H9 (cell line): ENCODE measurements at regions not wholly inside any gene's neighbourhood (a gene's known extent, or its start where the extent isn't known, plus 50 kb on each side); places are given as distances from the start of the nearest gene placed in this dataset.

ENCODE experiments used
- DNase-seq: peaks from one replicate; pipeline ENCODE4 v3.0.0-alpha.2; 2017
- H2AFZ ChIP-seq: one replicate; pipeline ENCODE4 v1.6.1; 2013; ENCODE audit warnings: mild to moderate bottlenecking, low read length, control low read depth, moderate library complexity
- H2AK5ac ChIP-seq: 2 replicates; pipeline ENCODE4 v1.6.1; 2013; ENCODE audit warnings: low read length, control low read depth, mixed read lengths; ENCODE audit not compliant: insufficient read length
- H2BK120ac ChIP-seq: one replicate; pipeline ENCODE4 v1.6.1; 2013; ENCODE audit warnings: low read depth, mild to moderate bottlenecking, low read length, control low read depth, inconsistent platforms; ENCODE audit not compliant: poor library complexity, severe bottlenecking
- H2BK12ac ChIP-seq: 2 replicates; pipeline ENCODE4 v1.6.1; 2013; ENCODE audit warnings: low read length, control low read depth, mixed read lengths, low read depth; ENCODE audit not compliant: insufficient read length
- H2BK15ac ChIP-seq: 2 replicates; pipeline ENCODE4 v1.6.1; 2013; ENCODE audit warnings: low read depth, low read length, control low read depth
- H2BK20ac ChIP-seq: one replicate; pipeline ENCODE4 v1.6.1; 2013; ENCODE audit warnings: low read depth, mild to moderate bottlenecking, low read length, control low read depth, inconsistent platforms; ENCODE audit not compliant: poor library complexity, severe bottlenecking
- H2BK5ac ChIP-seq: 2 replicates; pipeline ENCODE4 v1.6.1; 2013; ENCODE audit warnings: low read length, control low read depth, mixed read lengths; ENCODE audit not compliant: insufficient read length
- H3K14ac ChIP-seq: 2 replicates; pipeline ENCODE4 v1.6.1; 2013; ENCODE audit warnings: low read length, control low read depth; ENCODE audit not compliant: insufficient read depth
- H3K18ac ChIP-seq: 2 replicates; pipeline ENCODE4 v1.6.1; 2013; ENCODE audit warnings: low read depth, mild to moderate bottlenecking, mixed read lengths, low read length, control low read depth; ENCODE audit not compliant: insufficient read length
- H3K23ac ChIP-seq: 2 replicates; pipeline ENCODE4 v1.6.1; 2013; ENCODE audit warnings: low read length, control low read depth, mixed read lengths, low read depth; ENCODE audit not compliant: insufficient read length
- H3K23me2 ChIP-seq: 2 replicates; pipeline ENCODE4 v1.6.1; 2013; ENCODE audit warnings: low read depth, mild to moderate bottlenecking, mixed read lengths, low read length, control low read depth; ENCODE audit not compliant: insufficient read length, poor library complexity, severe bottlenecking
- H3K27ac ChIP-seq: 2 replicates; pipeline ENCODE4 v1.5.1; 2013; ENCODE audit warnings: low read length, control low read depth, mixed read lengths, low read depth; ENCODE audit not compliant: insufficient read length
- H3K27me3 ChIP-seq: 2 replicates; pipeline ENCODE4 v1.6.1; 2013; ENCODE audit warnings: low read length, control low read depth, inconsistent platforms; ENCODE audit not compliant: insufficient read depth
- H3K4ac ChIP-seq: 2 replicates; pipeline ENCODE4 v1.6.1; 2013; ENCODE audit warnings: low read depth, mild to moderate bottlenecking, control low read depth, inconsistent platforms, low read length, moderate library complexity
- H3K4me1 ChIP-seq: 2 replicates; pipeline ENCODE4 v1.6.1; 2013; ENCODE audit warnings: low read length, control low read depth, inconsistent platforms; ENCODE audit not compliant: insufficient read depth
- H3K4me2 ChIP-seq: 2 replicates; pipeline ENCODE4 v1.6.1; 2013; ENCODE audit warnings: low read length, control low read depth, mixed read lengths; ENCODE audit not compliant: insufficient read length, insufficient read depth
- H3K56ac ChIP-seq: 2 replicates; pipeline ENCODE4 v1.6.1; 2013; ENCODE audit warnings: low read depth, mild to moderate bottlenecking, mixed read lengths, low read length, control low read depth; ENCODE audit not compliant: insufficient read length
- H3K79me1 ChIP-seq: 2 replicates; pipeline ENCODE4 v1.6.1; 2013; ENCODE audit warnings: low read depth, mild to moderate bottlenecking, moderate library complexity, low read length, control low read depth, inconsistent platforms; ENCODE audit not compliant: insufficient read depth, poor library complexity, severe bottlenecking
- H3K79me2 ChIP-seq: 2 replicates; pipeline ENCODE4 v1.6.1; 2013; ENCODE audit warnings: low read length, control low read depth, inconsistent platforms; ENCODE audit not compliant: insufficient read depth
- H3K9ac ChIP-seq: 2 replicates; pipeline ENCODE4 v1.6.1; 2013; ENCODE audit warnings: low read length, control low read depth, mixed read lengths; ENCODE audit not compliant: insufficient read length; ENCODE audit errors: extremely low read depth
- H3K9me3 ChIP-seq: one replicate; pipeline ENCODE4 v1.6.1; 2013; ENCODE audit warnings: low read depth, low read length, inconsistent platforms; ENCODE audit not compliant: control insufficient read depth
- H3T11ph ChIP-seq: one replicate; pipeline ENCODE4 v1.6.1; 2013; ENCODE audit warnings: mild to moderate bottlenecking, low read length, control low read depth, inconsistent platforms
- H4K20me1 ChIP-seq: one replicate; pipeline ENCODE4 v1.6.1; 2013; ENCODE audit not compliant: control insufficient read depth, insufficient read length, insufficient read depth
- H4K5ac ChIP-seq: 2 replicates; pipeline ENCODE4 v1.6.1; 2013; ENCODE audit warnings: low read depth, mild to moderate bottlenecking, mixed read lengths, low read length, control low read depth; ENCODE audit not compliant: insufficient read length
- H4K8ac ChIP-seq: replicated peaks from 2 replicates; pipeline ENCODE4 v1.6.1; 2013; ENCODE audit warnings: low read length, control low read depth, mixed read lengths, low read depth; ENCODE audit not compliant: insufficient read length
- H4K91ac ChIP-seq: 2 replicates; pipeline ENCODE4 v1.6.1; 2013; ENCODE audit warnings: low read depth, mild to moderate bottlenecking, moderate library complexity, mixed read lengths, low read length, control low read depth; ENCODE audit not compliant: insufficient read length
- H3K27ac Mint-ChIP-seq, 3 experiments: 2 replicates in 2 of 3; 3 replicates in 1 of 3; pipeline ENCODE4 v1.8.0; 2020 to 2021; ENCODE audit warnings: mixed read lengths in 3 of 3, mild to moderate bottlenecking in 1 of 3, moderate library complexity in 1 of 3
- H3K27me3 Mint-ChIP-seq: 2 replicates; pipeline ENCODE4 v1.8.0; 2021; ENCODE audit warnings: low read depth, mild to moderate bottlenecking, moderate library complexity, mixed read lengths
- H3K36me3 Mint-ChIP-seq, 3 experiments: 2 replicates in 2 of 3; 3 replicates in 1 of 3; pipeline ENCODE4 v1.8.0; 2020 to 2021; ENCODE audit warnings: low read depth in 3 of 3, mixed read lengths in 3 of 3; ENCODE audit not compliant: insufficient read depth in 1 of 3
- H3K4me1 Mint-ChIP-seq, 2 experiments: 2 replicates each; pipeline ENCODE4 v1.8.0; 2020; ENCODE audit warnings: mixed read lengths in 2 of 2
- H3K4me3 Mint-ChIP-seq, 2 experiments: 2 replicates in 1 of 2; 3 replicates in 1 of 2; pipeline ENCODE4 v1.8.0; 2020 to 2021; ENCODE audit warnings: mild to moderate bottlenecking in 2 of 2, mixed read lengths in 2 of 2, moderate library complexity in 1 of 2
- H3K9me3 Mint-ChIP-seq, 2 experiments: 2 replicates in 1 of 2; 3 replicates in 1 of 2; pipeline ENCODE4 v1.8.0; 2020; ENCODE audit warnings: mild to moderate bottlenecking in 2 of 2, mixed read lengths in 2 of 2, moderate library complexity in 1 of 2
- WGBS: extraction: QIAGEN DNeasy Blood & Tissue Kit; methylation state at CpG from one replicate; pipeline ENCODE4 v1.1.7; 2013; ENCODE audit warnings: missing lambda C conversion rate, low lambda C conversion rate, mixed read lengths; ENCODE audit not compliant: insufficient read length; ENCODE audit errors: extremely low coverage; 5-methylcytosine and 5-hydroxymethylcytosine counted together
- TF ChIP-seq, protein P1 (sequence below): fragments of 200-600 bp; sonication (generic); conservative IDR thresholded peaks from 3 replicates; pipeline ENCODE4 v1.8.0; 2021; ENCODE audit warnings: antibody characterized with exemption, mild to moderate bottlenecking

DNA sequence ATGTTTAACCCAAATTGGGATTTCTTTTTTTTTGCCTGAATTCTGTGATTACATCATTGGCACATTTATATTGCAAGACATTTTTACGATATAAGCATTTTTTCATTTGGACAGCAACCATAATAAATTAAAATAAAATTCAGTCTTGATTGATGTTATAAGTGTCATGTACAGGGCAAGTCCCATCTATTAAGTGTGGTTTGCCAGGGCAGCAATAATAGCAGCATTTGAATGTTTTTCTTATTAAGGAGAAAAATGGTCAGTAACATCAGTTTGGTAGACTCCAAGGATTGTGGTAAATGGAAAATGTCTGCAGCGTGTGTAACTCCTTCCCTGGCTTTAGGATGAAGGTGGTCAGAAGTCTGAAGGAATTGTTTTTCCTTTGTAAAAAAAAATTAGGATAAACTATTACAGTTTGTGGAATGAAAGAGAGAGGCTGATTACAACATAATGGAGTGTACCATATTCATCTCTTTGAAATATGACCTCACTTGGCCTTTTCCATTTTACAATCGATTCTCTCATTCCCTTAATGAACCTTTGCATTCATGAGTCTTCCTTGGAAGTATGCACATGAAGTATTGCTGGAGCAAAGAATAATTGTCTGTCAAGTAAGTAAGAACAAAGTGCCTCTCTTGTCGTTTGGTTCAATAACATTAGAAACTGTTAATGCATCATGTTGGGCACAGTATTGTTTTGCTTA lies 405.4 kb upstream of the THRB start:
- no peak overlapping the region for H3K27ac Mint-ChIP-seq
- Histone ChIP-seq H2BK15ac (no peak overlapping the region), H3K27ac (no peak overlapping the region), H2BK5ac (no peak overlapping the region), H2BK120ac (no peak overlapping the region), H3K4ac (no peak overlapping the region), H3K4me1 (no peaks in the 10 kb centered on the region), H4K91ac (no peak overlapping the region), H3K9ac (no peak overlapping the region), H3T11ph (no peak overlapping the region), H2AFZ (no peak overlapping the region), H3K23me2 (no peaks in the 10 kb centered on the region), H3K18ac (no peak overlapping the region), H3K4me2 (no peak overlapping the region), H3K56ac (no peak overlapping the region), H4K8ac (no peak overlapping the region), H3K14ac (no peak overlapping the region), H3K27me3 (no peaks in the 10 kb centered on the region), H3K79me1 (no peaks in the 10 kb centered on the region), H2BK20ac (no peak overlapping the region), H3K79me2 (no peaks in the 10 kb centered on the region), H4K5ac (no peak overlapping the region), H2BK12ac (no peak overlapping the region), H3K9me3 (no peaks in the 10 kb centered on the region), H2AK5ac (no peak overlapping the region), H3K23ac (no peak overlapping the region), H4K20me1 (no peaks in the 10 kb centered on the region)
- no peaks in the 10 kb centered on the region for H3K27me3 Mint-ChIP-seq
- no peaks in the 10 kb centered on the region for H3K4me1 Mint-ChIP-seq
- no peaks in the 10 kb centered on the region for H3K9me3 Mint-ChIP-seq
- no peaks in the 10 kb centered on the region for H3K36me3 Mint-ChIP-seq
- DNase-seq: no peak
- no peak overlapping the region for H3K4me3 Mint-ChIP-seq
- WGBS: no CpG with 5 or more reads among the region's 4 CpGs
- TF ChIP-seq, protein P1, sequence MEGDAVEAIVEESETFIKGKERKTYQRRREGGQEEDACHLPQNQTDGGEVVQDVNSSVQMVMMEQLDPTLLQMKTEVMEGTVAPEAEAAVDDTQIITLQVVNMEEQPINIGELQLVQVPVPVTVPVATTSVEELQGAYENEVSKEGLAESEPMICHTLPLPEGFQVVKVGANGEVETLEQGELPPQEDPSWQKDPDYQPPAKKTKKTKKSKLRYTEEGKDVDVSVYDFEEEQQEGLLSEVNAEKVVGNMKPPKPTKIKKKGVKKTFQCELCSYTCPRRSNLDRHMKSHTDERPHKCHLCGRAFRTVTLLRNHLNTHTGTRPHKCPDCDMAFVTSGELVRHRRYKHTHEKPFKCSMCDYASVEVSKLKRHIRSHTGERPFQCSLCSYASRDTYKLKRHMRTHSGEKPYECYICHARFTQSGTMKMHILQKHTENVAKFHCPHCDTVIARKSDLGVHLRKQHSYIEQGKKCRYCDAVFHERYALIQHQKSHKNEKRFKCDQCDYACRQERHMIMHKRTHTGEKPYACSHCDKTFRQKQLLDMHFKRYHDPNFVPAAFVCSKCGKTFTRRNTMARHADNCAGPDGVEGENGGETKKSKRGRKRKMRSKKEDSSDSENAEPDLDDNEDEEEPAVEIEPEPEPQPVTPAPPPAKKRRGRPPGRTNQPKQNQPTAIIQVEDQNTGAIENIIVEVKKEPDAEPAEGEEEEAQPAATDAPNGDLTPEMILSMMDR: no peak
